IPS-18c (cell line): ENCODE measurements at regions not wholly inside any gene's neighbourhood (a gene's known extent, or its start where the extent isn't known, plus 50 kb on each side); places are given as distances from the start of the nearest gene placed in this dataset.
"Not testable (repeated sequence)": the region's sequence is repeated elsewhere in the genome, so short reads cannot be mapped to it uniquely, and the experiment has no call there.

Source experiments
- H3K4me3 ChIP-seq: 2 replicates; pipeline ENCODE4 v1.7.0; 2013; ENCODE audit warnings: low read depth, mild to moderate bottlenecking, low read length, moderate library complexity; ENCODE audit not compliant: insufficient read depth
- H3K9me3 ChIP-seq: one replicate; pipeline ENCODE4 v1.6.1; 2013; ENCODE audit warnings: mild to moderate bottlenecking, low read length, moderate library complexity; ENCODE audit not compliant: control insufficient read depth, insufficient read depth

GRCh38 chr5:152102908-152103307 lies 178.3 kb upstream of the GLRA1 start:
- H3K4me3 ChIP-seq, H3K9me3 ChIP-seq: not testable (repeated sequence)

DNA sequence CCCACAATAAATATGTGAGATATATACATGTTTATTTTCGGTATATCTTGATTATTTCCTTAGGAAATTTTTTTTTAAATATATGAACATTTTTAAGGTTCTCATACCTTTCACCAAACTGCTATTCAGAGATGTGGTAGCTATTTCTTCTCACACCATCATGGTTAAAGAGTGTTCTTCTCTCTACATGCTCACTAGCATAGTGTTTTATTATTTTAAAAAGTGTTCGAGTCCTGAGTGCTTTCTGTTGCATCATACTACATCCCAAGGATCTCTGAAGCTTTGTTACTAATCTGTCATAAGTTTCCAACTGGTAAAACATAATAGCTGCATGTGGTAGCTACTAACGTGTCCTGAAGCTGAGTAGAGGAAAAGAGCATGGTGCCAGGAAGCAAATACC lies 177.4 kb upstream of the GLRA1 start:
- no peak overlapping the region for H3K4me3 ChIP-seq
- no peaks in the 10 kb centered on the region for H3K9me3 ChIP-seq

GRCh38 chr5:152100462-152100861 lies 175.8 kb upstream of the GLRA1 start:
- H3K9me3 ChIP-seq: no peaks in the 10 kb centered on the region
- H3K4me3 ChIP-seq: no peak overlapping the region

DNA sequence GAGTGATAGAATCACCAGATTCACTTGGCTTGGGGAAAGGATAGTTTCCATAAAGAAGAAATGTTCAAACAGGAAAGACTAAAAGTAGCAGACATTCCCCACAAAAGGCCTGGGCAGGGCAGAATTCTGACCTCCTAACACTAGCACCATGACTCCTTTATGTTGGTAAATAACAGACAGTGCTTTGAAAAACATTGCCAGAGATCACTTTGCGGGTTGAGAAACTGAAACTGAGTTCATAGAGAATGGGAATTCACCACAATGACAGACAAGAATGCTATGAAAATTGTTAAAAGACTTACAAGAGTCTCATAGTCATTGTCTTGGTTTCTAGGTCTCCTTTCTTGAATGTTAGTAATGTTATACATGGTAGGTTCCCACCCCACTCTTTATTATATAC lies 172.5 kb upstream of the GLRA1 start:
- Histone ChIP-seq H3K4me3 (no peak overlapping the region), H3K9me3 (no peaks in the 10 kb centered on the region)

DNA sequence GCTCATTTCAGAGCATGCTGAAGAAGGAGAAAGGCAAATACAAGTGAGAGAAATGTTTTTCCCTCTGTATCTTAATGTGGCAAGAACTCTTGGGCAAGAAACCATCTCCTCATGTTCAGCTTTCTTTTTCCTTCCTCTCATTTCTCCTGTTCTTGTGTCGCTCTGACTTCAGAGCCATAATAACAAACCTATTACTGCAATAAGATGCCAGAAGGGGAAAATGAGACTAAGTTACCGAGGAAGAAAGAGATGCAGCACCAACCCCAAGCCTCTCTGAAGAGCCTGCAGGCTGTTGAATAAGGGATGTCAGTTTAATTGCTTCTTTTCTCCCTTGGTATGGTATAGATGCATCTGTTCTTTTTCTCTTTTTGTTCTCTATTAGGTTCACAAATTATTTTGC lies 170.1 kb upstream of the GLRA1 start:
- Histone ChIP-seq H3K4me3 (no peak overlapping the region), H3K9me3 (no peaks in the 10 kb centered on the region)

DNA sequence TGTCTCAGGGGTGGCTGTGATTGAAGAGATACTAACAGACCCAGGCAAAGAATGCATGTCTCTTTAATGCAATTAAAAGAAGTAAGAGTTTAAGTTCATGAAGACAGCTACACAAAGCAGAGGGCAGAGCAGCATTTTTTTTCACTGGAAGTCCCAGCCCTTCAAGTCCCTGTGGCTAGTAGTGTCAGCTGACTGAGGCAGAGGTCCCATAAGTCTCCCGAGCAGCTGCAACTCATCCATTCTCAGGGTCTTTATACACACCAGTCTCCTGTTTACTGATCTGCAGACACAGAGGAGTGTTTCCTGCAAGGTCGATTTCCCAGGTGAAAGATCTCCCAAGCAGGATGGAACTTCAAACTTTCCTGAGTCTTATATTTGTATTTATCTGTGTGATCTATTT lies 169.4 kb upstream of the GLRA1 start:
- H3K4me3 ChIP-seq: no peak overlapping the region
- H3K9me3 ChIP-seq: no peaks in the 10 kb centered on the region

GRCh38 chr5:152092580-152092979 lies 167.9 kb upstream of the GLRA1 start:
- no peaks in the 10 kb centered on the region for H3K9me3 ChIP-seq
- H3K4me3 ChIP-seq: no peak overlapping the region

DNA sequence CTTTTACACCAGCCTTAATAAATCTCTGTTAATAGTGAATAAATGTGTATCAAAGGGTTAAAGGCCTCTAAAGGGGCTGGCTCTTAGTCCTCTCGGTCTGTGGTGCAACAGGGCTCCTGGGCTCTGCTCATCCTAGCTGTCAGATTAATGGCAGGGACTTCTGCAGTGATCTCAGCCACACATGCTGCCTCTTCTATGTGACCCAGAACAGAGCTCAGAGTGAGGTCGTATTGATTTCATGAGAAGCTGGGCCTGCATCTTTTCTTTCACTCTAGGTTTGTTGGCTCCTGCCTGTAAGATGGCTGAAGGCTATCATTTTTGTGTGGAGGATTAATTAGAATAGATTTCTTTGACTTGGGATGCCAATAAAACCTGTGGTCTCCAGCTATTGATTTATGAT lies 165.0 kb upstream of the GLRA1 start:
- Histone ChIP-seq H3K4me3 (no peak overlapping the region), H3K9me3 (no peaks in the 10 kb centered on the region)

DNA sequence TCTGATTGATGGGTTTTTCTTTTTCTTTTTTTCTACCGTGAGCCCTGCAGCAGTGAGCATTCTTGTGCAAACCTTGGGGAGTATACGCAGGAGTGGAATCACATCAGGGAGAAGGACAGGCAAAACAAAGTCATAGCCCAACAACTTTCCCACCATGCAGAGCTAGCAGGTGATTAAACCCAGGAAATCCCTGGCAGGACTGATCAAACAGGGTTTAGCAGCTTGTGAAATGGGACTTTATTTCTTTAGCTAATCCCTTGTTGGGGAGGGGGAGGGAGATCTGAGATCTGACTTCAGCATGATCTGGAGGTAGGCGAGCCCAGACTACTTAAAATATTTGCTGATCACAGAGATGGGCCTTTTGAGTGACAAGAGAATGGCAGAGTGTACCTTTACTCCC lies 162.0 kb upstream of the GLRA1 start:
- Histone ChIP-seq H3K4me3 (no peak overlapping the region), H3K9me3 (no peaks in the 10 kb centered on the region)

GRCh38 chr5:152084476-152084875 lies 159.8 kb upstream of the GLRA1 start:
- no peak overlapping the region for H3K4me3 ChIP-seq
- no peaks in the 10 kb centered on the region for H3K9me3 ChIP-seq

DNA sequence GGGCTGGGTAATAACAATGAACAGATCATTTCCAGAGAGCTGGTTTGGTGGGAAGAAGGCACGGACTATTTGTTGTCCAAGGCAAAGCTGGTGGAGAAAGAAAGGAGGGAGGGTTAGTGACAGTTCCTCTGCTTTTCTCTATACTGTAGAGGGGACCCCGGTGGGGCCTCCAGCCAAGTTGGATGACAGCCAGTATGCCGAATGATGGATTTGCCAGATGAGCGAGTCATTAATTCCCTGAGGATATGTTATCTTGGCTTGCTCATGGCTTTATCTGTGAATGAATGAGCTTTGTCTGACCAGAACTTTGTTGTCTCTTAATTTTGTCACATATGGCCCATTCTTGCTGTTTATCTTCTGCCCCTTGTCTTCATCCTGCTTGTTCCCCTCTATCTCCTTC lies 158.6 kb upstream of the GLRA1 start:
- Histone ChIP-seq H3K4me3 (no peak overlapping the region), H3K9me3 (no peaks in the 10 kb centered on the region)

DNA sequence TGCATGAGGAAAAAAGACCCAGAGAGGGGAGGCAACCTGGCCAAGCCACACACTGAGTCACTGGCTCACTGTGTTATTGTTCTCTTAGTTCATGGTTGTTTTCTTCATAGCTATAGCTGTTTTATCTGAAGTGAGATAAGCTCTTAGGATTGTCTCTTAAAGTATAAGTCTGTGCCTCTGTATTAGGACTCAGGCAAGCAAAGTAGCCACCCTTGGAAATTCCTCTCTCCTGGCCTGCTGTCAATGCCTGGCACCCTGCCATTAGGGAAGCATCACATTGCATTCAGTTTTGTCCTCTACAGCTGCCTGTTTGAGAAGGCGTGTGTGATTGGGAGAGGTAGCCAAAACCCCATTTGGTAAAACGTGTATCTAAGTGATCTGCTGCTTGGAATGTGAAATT lies 147.4 kb upstream of the GLRA1 start:
- Histone ChIP-seq H3K4me3 (no peak overlapping the region), H3K9me3 (no peaks in the 10 kb centered on the region)

DNA sequence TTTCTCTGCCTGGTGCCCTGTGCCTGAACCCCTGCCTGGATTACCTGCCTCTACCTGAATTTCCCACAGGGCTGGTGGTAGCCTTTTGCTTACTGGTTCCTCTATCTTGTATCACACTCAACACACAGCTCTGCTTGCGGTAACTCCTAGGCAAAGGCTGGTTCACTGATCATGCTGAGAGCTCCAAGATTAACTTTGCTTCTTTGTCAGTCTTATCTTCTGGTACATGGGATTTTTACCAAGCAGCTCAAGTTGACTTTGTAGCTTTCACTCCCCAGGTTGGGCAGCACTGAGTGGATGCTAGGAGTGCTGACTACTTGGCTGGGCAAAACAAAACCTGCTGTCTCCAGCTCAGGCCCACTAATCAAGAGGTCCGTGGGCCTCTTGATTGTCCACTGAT lies 145.9 kb upstream of the GLRA1 start:
- no peak overlapping the region for H3K4me3 ChIP-seq

DNA sequence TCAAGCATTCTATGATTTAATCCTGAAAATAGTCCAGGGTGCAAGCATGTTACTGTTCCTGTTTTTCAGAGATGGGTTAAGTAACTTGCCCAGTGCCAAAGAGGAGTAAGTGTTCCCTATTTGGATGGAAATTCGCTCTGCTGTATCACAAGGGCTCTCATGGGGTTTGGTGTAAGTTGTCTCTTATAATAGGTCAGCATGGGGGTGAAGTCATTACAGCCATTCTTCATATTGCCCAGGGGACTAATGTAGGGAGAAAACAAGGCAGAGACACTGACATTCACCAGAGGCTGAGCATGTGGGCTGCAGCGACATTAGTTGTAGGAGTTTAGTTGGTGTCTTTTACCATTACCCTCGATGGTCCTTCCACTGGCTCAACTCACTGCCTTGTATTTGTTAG lies 142.1 kb upstream of the GLRA1 start:
- Histone ChIP-seq H3K4me3 (no peak overlapping the region), H3K9me3 (no peaks in the 10 kb centered on the region)

More for the DNA sequence above, 145.9 kb upstream of the GLRA1 start:
- no peaks in the 10 kb centered on the region for H3K9me3 ChIP-seq

DNA sequence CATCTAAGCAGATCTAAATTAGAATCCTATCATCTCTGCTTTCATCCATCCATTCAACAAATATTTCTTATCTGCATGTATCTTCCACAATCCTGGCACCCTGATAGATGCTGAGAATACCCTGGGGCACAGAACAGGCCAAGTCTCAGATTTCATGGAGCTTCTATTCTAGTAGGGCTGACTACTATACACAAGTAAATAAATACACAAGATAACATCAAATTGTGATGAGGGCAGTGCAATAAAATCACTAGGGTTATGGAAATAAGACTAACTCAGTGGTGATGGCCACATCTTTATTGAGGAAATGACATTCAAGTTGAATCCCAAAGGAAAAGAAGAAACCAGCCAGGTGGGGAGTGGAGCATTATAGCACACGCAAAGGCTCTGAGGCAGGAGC lies 138.4 kb upstream of the GLRA1 start:
- Histone ChIP-seq H3K9me3 (no peaks in the 10 kb centered on the region), H3K4me3 (no peak overlapping the region)

- Histone ChIP-seq H3K9me3 (no peaks in the 10 kb centered on the region), H3K4me3 (no peak overlapping the region)
Observed at GRCh38 chr5:152061095-152061494, 136.4 kb upstream of the GLRA1 start.

- Histone ChIP-seq H3K9me3 (no peaks in the 10 kb centered on the region), H3K4me3 (no peak overlapping the region)
Observed at GRCh38 chr5:152058267-152058666, 133.6 kb upstream of the GLRA1 start.

DNA sequence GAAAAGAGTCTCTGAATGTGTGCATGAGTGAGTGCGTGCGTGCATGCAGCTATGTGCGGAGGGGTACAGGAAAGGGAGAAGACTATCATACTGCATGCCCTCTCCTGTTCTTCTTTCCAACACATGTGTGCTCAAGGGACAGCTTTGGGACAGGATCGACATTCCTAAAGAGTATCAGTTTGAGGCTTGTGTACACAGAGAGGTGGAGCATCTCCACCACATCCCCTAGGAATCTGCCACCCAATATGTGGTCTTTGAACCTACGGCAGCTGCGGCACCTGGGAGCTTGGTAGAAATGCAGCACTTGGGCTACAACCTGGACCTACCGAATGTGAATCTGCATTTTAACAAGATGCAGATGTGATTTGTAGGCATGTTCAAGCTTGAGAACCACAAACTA lies 132.3 kb upstream of the GLRA1 start:
- H3K9me3 ChIP-seq: no peaks in the 10 kb centered on the region
- no peak overlapping the region for H3K4me3 ChIP-seq

GRCh38 chr5:152052470-152052869 lies 127.8 kb upstream of the GLRA1 start:
- H3K9me3 ChIP-seq: no peaks in the 10 kb centered on the region

More at GRCh38 chr5:152052470-152052869, 127.8 kb upstream of the GLRA1 start:
- H3K4me3 ChIP-seq: peak overlapping the region; percentile 0; the same call in 1 of the 2 replicates
